Stimulated activated CD4-positive, alpha-beta T cell treated with anti-CD3 and anti-CD28 coated beads, Interleukin-12 subunit alpha, Interleukin-12 subunit beta, amount 100 ng/mL, for 24 hours (primary cell): ENCODE measurements at regions not wholly inside any gene's neighbourhood (a gene's known extent, or its start where the extent isn't known, plus 50 kb on each side); places are given as distances from the start of the nearest gene placed in this dataset.
"Not testable (repeated sequence)": the region's sequence is repeated elsewhere in the genome, so short reads cannot be mapped to it uniquely, and the experiment has no call there.

Experiments
- DNase-seq, 2 experiments: peaks; one replicate each; pipeline ENCODE4 v3.0.0-alpha.2; 2020; ENCODE audit warnings: low read depth in 2 of 2

GRCh38 chr10:109732254-109732965, 190.9 kb downstream of the XPNPEP1 start:
- DNase-seq, result no peak

- not testable (repeated sequence) for DNase-seq
These were observed 193.4 kb downstream of the XPNPEP1 start for GRCh38 chr10:109729895-109730294.

GRCh38 chr10:109727436-109727835, 195.9 kb downstream of the XPNPEP1 start:
- DNase-seq, result no peak

GRCh38 chr10:109726473-109726872, 196.8 kb downstream of the XPNPEP1 start:
- DNase-seq, result no peak

- DNase-seq, result no peak
These were observed 200.0 kb downstream of the XPNPEP1 start for GRCh38 chr10:109723305-109723704.

- no peak for DNase-seq
These were observed 201.8 kb downstream of the XPNPEP1 start for GRCh38 chr10:109721453-109722064.

GRCh38 chr10:109706026-109706560, 217.2 kb downstream of the XPNPEP1 start:
- no peak for DNase-seq

GRCh38 chr10:109701633-109702215, 221.6 kb downstream of the XPNPEP1 start:
- DNase-seq, result no peak

GRCh38 chr10:109698882-109699664, 224.2 kb downstream of the XPNPEP1 start:
- no peak for DNase-seq

GRCh38 chr10:109698086-109698485, 225.2 kb downstream of the XPNPEP1 start:
- no peak for DNase-seq

- no peak for DNase-seq
These were observed 226.1 kb downstream of the XPNPEP1 start for GRCh38 chr10:109696981-109697775.

GRCh38 chr10:109696462-109696861, 226.8 kb downstream of the XPNPEP1 start:
- DNase-seq, result no peak

GRCh38 chr10:109695988-109696387, 227.3 kb downstream of the XPNPEP1 start:
- no peak for DNase-seq

GRCh38 chr10:109689785-109690184, 233.5 kb downstream of the XPNPEP1 start:
- DNase-seq, result no peak

- no peak for DNase-seq
These were observed 243.8 kb downstream of the XPNPEP1 start for GRCh38 chr10:109679478-109679877.

- DNase-seq, result no peak
These were observed 244.5 kb downstream of the XPNPEP1 start for GRCh38 chr10:109678857-109679256.

- DNase-seq, result no peak
These were observed 246.6 kb downstream of the XPNPEP1 start for GRCh38 chr10:109676703-109677102.

- DNase-seq, result no peak
These were observed 254.6 kb downstream of the XPNPEP1 start for GRCh38 chr10:109668703-109669102.

- no peak for DNase-seq
These were observed 255.1 kb downstream of the XPNPEP1 start for GRCh38 chr10:109668154-109668665.

GRCh38 chr10:109665321-109665720, 258.0 kb downstream of the XPNPEP1 start:
- DNase-seq, result no peak

GRCh38 chr10:109664554-109664953, 258.8 kb downstream of the XPNPEP1 start:
- no peak for DNase-seq
